ENCODE measurements at regions not wholly inside any gene's neighbourhood (a gene's known extent, or its start where the extent isn't known, plus 50 kb on each side); places are given as distances from the start of the nearest gene placed in this dataset.

- intact Hi-C loops (cut with DNase I; ENCODE audit: low total_unique reads) = no loop called here
- Histone ChIP-seq H3K27me3 (no peaks in the 10 kb centered on the region), H3K9me3 (no peaks in the 10 kb centered on the region), H3K36me3 (no peaks in the 10 kb centered on the region), H3K27ac (no peak overlapping the region), H3K4me3 (no peak overlapping the region), H3K4me1 (no peaks in the 10 kb centered on the region)
- no peak for TF ChIP-seq CTCF (IDR thresholded peaks at IDR 0.05)
- no peak for TF ChIP-seq POLR2A (IDR thresholded peaks at IDR 0.05)
- DNase-seq = no peak
Observed at GRCh38 chrX:20514358-20514757, 247.6 kb upstream of the RPS6KA3 start.

GRCh38 chrX:20513185-20513584, 246.5 kb upstream of the RPS6KA3 start:
- no peak for TF ChIP-seq CTCF (IDR thresholded peaks at IDR 0.05)
- no peak for TF ChIP-seq POLR2A (IDR thresholded peaks at IDR 0.05)
- no peak for DNase-seq
- intact Hi-C loops (cut with DNase I; ENCODE audit: low total_unique reads) = no loop called here
- no peaks in the 10 kb centered on the region for H3K36me3 ChIP-seq
- H3K27ac ChIP-seq = no peak overlapping the region
- H3K27me3 ChIP-seq = no peaks in the 10 kb centered on the region
- no peak overlapping the region for H3K4me3 ChIP-seq
- no peaks in the 10 kb centered on the region for H3K9me3 ChIP-seq
- H3K4me1 ChIP-seq = no peaks in the 10 kb centered on the region

- H3K36me3 ChIP-seq = no peaks in the 10 kb centered on the region
- peaks cover 0 to 6% of the 10 kb centered on the region in 2 donors for H3K27me3 ChIP-seq
- no peak overlapping the region for H3K4me3 ChIP-seq
- H3K27ac ChIP-seq = no peak overlapping the region
- TF ChIP-seq CTCF (IDR thresholded peaks at IDR 0.05) = no peak
- DNase-seq = no peak
- H3K9me3 ChIP-seq = no peaks in the 10 kb centered on the region
- intact Hi-C loops (cut with DNase I; ENCODE audit: low total_unique reads) = no loop called here
- no peaks in the 10 kb centered on the region for H3K4me1 ChIP-seq
Observed at GRCh38 chrX:20511792-20512191, 245.1 kb upstream of the RPS6KA3 start.

GRCh38 chrX:20507901-20508620, 241.4 kb upstream of the RPS6KA3 start:
- intact Hi-C loops (cut with DNase I; ENCODE audit: low total_unique reads) = no loop called here
- no peaks in the 10 kb centered on the region for H3K36me3 ChIP-seq

More at GRCh38 chrX:20507901-20508620, 241.4 kb upstream of the RPS6KA3 start:
- no peak for DNase-seq
- Histone ChIP-seq H3K27me3 (peaks cover 0 to 17% of the 10 kb centered on the region in 2 donors), H3K27ac (no peak overlapping the region), H3K9me3 (no peaks in the 10 kb centered on the region), H3K4me3 (no peak overlapping the region), H3K4me1 (no peaks in the 10 kb centered on the region)
- TF ChIP-seq CTCF (IDR thresholded peaks at IDR 0.05) (no peak), POLR2A (IDR thresholded peaks at IDR 0.05) (no peak)
